Spinal cord (tissue), 9 donors: ENCODE measurements at regions not wholly inside any gene's neighbourhood (a gene's known extent, or its start where the extent isn't known, plus 50 kb on each side); places are given as distances from the start of the nearest gene placed in this dataset.

Experiments used
- DNase-seq, 6 donors: peaks; one replicate each; pipeline versions ENCODE4 v3.0.0 to v3.0.0-alpha.2; 2013 to 2015; ENCODE audit warnings: low spot score in 6 of 6, low read depth in 4 of 6
- H3K27ac ChIP-seq: one replicate; pipeline ENCODE4 v1.5.1; 2013; ENCODE audit warnings: low read depth, low read length, control low read depth
- H3K27me3 ChIP-seq: one replicate; pipeline ENCODE4 v1.6.1; 2013; ENCODE audit warnings: low read length; ENCODE audit not compliant: control insufficient read depth, insufficient read depth
- H3K36me3 ChIP-seq: one replicate; pipeline ENCODE4 v1.6.1; 2013; ENCODE audit warnings: low read length; ENCODE audit not compliant: control insufficient read depth, insufficient read depth
- H3K4me1 ChIP-seq: one replicate; pipeline ENCODE4 v1.6.1; 2013; ENCODE audit warnings: low read length; ENCODE audit not compliant: control insufficient read depth, insufficient read depth
- H3K4me3 ChIP-seq: one replicate; pipeline ENCODE4 v1.5.1; 2013; ENCODE audit warnings: low read depth, low read length, control low read depth
- H3K9me3 ChIP-seq: one replicate; pipeline ENCODE4 v1.6.1; 2013; ENCODE audit warnings: low read length; ENCODE audit not compliant: control insufficient read depth, insufficient read depth
- WGBS: methylation state at CpG from one replicate; pipeline ENCODE4 v1.1.5; 2013; ENCODE audit warnings: missing lambda C conversion rate; ENCODE audit not compliant: insufficient coverage; 5-methylcytosine and 5-hydroxymethylcytosine counted together
- donor health status: healthy.

DNA sequence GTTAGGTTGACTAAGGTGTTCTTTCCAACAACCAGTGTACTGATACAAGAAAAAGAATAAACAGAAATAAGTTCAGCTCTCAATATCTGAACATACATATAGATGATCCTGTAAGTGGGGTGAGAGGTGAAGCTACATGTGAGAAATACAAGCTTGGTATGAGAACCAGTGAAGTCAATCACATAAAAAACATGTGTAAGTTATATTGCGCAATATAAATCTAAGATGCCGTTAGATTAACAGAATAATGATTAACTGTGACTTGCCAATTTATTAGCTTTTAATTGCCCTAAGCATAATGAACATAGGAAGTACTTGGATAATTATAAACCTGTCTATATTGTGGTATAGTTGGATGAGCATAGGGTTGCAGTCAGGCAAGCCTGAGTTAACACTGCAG lies 1597.1 kb upstream of the GOT2 start:
- Histone ChIP-seq H3K36me3 (no peaks in the 10 kb centered on the region), H3K4me1 (no peaks in the 10 kb centered on the region), H3K9me3 (no peaks in the 10 kb centered on the region), H3K4me3 (no peak overlapping the region), H3K27me3 (no peaks in the 10 kb centered on the region), H3K27ac (no peak overlapping the region)
- WGBS, result no CpG with 5 or more reads among the region's 2 CpGs
- DNase-seq, result no peak

DNA sequence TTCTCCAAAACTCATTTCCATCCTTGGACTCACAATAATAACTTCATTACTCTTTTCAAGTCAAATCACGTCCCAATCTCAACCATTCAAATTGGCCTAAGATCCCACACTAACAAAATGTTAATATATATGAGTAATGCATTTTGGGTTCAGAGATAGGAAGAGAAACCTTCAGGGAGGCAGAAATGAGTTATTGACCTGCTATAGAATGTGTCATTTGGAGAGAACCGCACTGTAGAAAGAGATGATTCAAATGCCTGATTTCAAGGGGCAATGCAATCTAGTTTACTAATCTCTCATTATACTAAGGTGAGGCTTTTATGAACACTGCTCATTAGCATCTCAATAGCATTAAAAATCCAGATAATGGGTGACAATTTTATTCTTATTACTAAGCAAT lies 1595.0 kb upstream of the GOT2 start:
- no CpG with 5 or more reads among the region's 2 CpGs for WGBS
- no peaks in the 10 kb centered on the region for H3K4me1 ChIP-seq
- H3K36me3 ChIP-seq, result no peaks in the 10 kb centered on the region
- H3K9me3 ChIP-seq, result no peaks in the 10 kb centered on the region
- no peak overlapping the region for H3K4me3 ChIP-seq
- no peak overlapping the region for H3K27ac ChIP-seq
- no peaks in the 10 kb centered on the region for H3K27me3 ChIP-seq
- DNase-seq, result peak in 1 of 6 donors; percentile 31

DNA sequence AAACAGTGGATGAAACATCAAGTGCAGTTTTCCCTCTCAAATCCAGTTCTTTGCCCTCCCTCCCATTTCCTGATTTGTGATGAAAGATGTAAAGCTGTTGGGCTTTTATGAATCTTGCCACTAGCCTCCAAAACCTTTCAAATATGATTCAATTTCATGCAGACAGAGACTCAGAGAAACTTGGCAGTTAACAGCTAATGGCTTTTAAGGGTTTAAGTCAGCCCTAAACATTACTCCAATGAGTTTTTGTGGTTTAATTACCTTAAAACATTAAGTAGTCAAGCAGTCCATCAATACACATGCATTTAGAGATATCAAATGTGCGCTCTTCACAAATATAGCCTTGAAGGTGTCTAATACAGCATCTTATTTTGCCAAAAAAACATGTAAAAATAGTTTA lies 1594.0 kb upstream of the GOT2 start:
- WGBS, result no CpG with 5 or more reads among the region's 1 CpG
- peak in 1 of 6 donors; percentile 57 for DNase-seq
- Histone ChIP-seq H3K9me3 (no peaks in the 10 kb centered on the region), H3K4me1 (no peaks in the 10 kb centered on the region), H3K27me3 (no peaks in the 10 kb centered on the region), H3K36me3 (no peaks in the 10 kb centered on the region), H3K27ac (no peak overlapping the region), H3K4me3 (no peak overlapping the region)

DNA sequence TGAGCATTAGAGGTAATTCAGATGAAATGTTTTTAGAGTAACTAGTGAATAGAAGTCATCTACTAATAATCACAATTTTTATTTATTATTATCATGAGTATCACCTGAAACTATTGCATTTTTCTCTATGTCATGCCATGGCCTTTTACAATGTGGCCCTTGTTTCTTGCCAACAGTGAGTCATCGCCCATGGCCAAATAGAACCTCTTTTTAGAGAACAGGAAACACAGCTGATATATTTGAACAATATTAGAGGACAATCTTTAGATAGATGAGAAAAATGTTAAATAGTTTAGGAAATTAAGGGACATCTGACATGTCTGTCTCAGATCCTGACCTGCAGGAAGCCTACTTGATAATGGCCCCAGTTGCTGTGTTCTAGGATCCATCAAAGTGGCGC lies 1584.4 kb upstream of the GOT2 start:
- Histone ChIP-seq H3K36me3 (no peaks in the 10 kb centered on the region), H3K27me3 (no peaks in the 10 kb centered on the region), H3K27ac (no peak overlapping the region), H3K4me1 (no peaks in the 10 kb centered on the region), H3K9me3 (no peaks in the 10 kb centered on the region), H3K4me3 (no peak overlapping the region)
- DNase-seq, result no peak
- 100% methylated on average over 1 of the region's 2 CpGs for WGBS

DNA sequence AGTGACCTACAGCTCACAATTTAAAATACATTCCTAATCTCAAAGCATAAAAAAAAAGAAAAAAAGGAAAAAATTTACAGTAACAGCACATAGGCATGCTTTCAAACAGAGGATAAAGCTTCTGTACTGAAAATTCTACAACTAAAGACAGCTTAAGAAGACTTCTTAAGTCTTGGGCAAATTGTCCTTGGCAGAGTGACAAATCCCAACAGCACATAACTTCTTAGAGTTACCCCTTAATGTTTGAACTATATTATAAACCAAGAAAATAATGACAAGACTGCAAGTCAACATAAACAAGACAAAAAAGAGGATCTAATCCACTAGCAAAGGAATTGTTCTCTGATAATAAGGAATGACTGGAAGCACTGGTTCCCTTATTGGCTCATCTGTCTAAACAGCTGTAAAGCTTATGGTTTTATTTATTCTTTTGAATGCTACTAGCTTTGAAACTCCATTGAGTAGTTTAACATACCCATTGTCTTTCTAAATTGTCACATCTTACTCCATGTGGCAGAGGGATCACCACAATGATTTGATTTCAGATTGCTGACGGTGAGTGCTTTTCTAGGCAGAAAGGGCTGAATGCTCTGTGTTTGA lies 1576.8 kb upstream of the GOT2 start:
- no peak for DNase-seq
- Histone ChIP-seq H3K4me1 (no peaks in the 10 kb centered on the region), H3K4me3 (no peak overlapping the region), H3K27me3 (no peaks in the 10 kb centered on the region), H3K27ac (no peak overlapping the region), H3K9me3 (no peaks in the 10 kb centered on the region), H3K36me3 (no peaks in the 10 kb centered on the region)
- no CpG with 5 or more reads among the region's 1 CpG for WGBS

DNA sequence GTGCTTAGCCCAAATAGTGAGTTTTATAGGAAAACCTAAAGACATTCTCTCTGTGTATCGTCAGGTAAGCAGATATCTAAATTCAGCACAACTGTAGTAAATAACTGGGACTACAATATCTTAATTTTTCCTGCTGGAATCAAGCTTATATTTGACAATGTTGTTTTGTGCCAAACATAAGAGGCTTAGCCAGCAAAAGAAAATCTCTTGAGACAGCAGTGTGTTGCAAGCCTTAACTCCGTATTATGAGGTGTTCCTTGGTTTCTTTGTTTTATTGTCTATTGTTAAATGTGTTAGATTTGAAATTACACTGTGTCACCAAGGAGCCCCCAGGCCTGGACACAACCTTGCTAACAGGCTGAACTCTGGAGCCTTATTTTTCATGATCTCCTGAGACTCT lies 1570.6 kb upstream of the GOT2 start:
- no CpG with 5 or more reads among the region's 2 CpGs for WGBS
- H3K9me3 ChIP-seq, result no peaks in the 10 kb centered on the region
- no peak overlapping the region for H3K27ac ChIP-seq
- no peaks in the 10 kb centered on the region for H3K4me1 ChIP-seq
- DNase-seq, result no peak
- no peaks in the 10 kb centered on the region for H3K36me3 ChIP-seq
- no peak overlapping the region for H3K4me3 ChIP-seq
- no peaks in the 10 kb centered on the region for H3K27me3 ChIP-seq

DNA sequence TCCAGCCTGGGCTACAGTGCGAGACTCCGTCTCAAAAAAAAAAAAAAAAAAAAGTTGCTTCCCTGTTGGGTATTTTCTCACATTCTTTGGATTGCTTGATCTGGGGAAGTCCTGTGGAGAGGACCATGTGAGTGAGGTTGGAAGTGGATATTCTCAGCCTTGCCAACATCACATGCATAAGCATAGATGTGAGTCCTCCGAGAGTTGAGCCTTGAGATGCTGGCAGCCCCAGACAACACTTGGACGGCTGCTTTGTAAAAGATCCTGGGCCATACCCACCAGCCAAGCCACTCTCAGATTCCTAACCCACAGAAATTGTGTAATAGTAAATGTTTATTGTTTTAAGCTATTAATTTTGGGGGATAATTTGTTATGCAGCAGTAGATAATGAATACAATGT lies 1570.0 kb upstream of the GOT2 start:
- no peak overlapping the region for H3K27ac ChIP-seq
- DNase-seq, result no peak
- H3K36me3 ChIP-seq, result no peaks in the 10 kb centered on the region
- no peaks in the 10 kb centered on the region for H3K9me3 ChIP-seq
- WGBS, result no CpG with 5 or more reads among the region's 4 CpGs
- no peak overlapping the region for H3K4me3 ChIP-seq
- H3K27me3 ChIP-seq, result no peaks in the 10 kb centered on the region
- no peaks in the 10 kb centered on the region for H3K4me1 ChIP-seq

DNA sequence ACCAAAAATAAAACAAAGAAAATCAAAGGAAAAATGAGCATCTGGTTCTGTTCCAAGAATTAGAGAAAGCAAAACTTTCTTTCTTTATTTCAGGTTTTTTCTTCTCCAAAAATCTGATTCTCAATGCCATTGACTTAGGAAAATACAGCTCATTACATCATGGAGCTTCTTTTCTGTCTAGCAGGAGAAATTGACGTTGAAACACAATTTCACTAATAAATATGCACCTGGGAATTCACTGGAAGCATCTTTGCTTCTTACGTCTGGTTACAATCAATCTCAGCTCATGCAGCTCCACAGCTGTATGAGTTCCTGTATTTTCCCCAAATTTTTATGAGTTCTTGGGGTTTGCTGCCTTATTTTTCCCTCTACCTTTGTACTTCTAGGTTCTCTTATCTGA lies 1568.6 kb upstream of the GOT2 start:
- Histone ChIP-seq H3K4me3 (no peak overlapping the region), H3K27ac (no peak overlapping the region), H3K36me3 (no peaks in the 10 kb centered on the region), H3K27me3 (no peaks in the 10 kb centered on the region), H3K4me1 (no peaks in the 10 kb centered on the region), H3K9me3 (no peaks in the 10 kb centered on the region)
- no peak for DNase-seq
- WGBS, result no CpG with 5 or more reads among the region's 2 CpGs

DNA sequence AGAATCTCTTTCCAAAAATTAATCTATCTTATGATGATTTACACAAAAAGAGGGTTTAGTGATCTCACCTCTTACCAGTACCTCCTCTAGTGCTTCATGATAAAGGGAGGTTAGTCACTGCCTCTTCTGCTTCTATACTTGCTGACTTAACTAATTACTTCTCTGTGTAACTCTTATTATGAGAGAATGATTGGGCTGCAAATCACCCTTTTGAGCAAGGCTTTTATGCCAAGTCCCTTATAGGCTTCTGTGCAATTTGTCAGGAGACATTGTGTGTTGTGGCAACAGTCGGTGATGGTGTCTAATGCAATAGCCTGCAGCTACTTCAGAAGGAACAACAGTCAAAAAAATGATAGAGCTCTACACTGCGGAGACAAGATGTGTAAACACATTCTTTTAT lies 1568.1 kb upstream of the GOT2 start:
- 73% methylated on average over 1 of the region's 2 CpGs for WGBS

DNA sequence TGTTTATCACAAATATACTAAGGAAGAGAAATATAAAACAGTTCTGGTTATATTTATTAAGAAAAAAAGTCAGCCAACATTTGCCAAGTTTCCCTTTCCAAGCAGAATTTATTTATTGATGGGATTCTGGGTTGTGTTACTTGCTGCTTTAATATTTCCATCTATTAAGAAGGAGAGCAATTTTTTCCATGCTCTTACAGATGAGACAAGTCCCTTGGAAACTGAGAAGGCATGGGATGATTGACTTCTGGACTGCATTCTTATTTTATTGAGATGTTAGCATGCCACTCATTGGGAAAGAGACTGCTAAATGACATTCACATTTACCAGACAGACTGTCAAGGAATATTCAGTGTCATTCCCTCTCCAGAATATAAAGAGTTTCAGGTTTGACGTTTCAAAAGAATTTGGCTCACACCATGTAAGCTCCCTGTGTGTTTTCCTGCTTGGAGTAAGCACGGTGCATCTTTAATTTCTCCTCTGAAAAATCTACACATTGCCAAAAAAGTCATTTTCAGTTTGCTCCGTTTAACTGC lies 1565.2 kb upstream of the GOT2 start:
- Histone ChIP-seq H3K27ac (no peak overlapping the region), H3K27me3 (no peaks in the 10 kb centered on the region), H3K4me1 (no peaks in the 10 kb centered on the region), H3K9me3 (no peaks in the 10 kb centered on the region), H3K36me3 (no peaks in the 10 kb centered on the region), H3K4me3 (no peak overlapping the region)
- WGBS, result 76% methylated on average over 2 of the region's 3 CpGs
- peak in 1 of 6 donors; percentile 32 for DNase-seq

More for the DNA sequence above, 1568.1 kb upstream of the GOT2 start:
- no peaks in the 10 kb centered on the region for H3K9me3 ChIP-seq
- H3K27ac ChIP-seq, result no peak overlapping the region
- H3K4me1 ChIP-seq, result no peaks in the 10 kb centered on the region
- no peaks in the 10 kb centered on the region for H3K36me3 ChIP-seq
- DNase-seq, result peak in 2 of 6 donors; percentile 9 to 47
- no peaks in the 10 kb centered on the region for H3K27me3 ChIP-seq
- H3K4me3 ChIP-seq, result no peak overlapping the region
